HG02852 (cell line): ENCODE measurements at regions not wholly inside any gene's neighbourhood (a gene's known extent, or its start where the extent isn't known, plus 50 kb on each side); places are given as distances from the start of the nearest gene placed in this dataset.
"Not testable (repeated sequence)": the region's sequence is repeated elsewhere in the genome, so short reads cannot be mapped to it uniquely, and the experiment has no call there.

ENCODE experiments used
- ATAC-seq: cut with Tn5 transposase; IDR thresholded peaks from one replicate; pipeline ENCODE4 v1.9.1; 2021; ENCODE audit warnings: mild to moderate bottlenecking, moderate library complexity; ENCODE audit not compliant: unreplicated experiment

- no peak for ATAC-seq
Observed at GRCh38 chr7:85381212-85381611, 194.4 kb upstream of the SEMA3D start.

GRCh38 chr7:85376589-85376988 is 189.7 kb upstream of the SEMA3D start:
- no peak for ATAC-seq

GRCh38 chr7:85356916-85357315 is 170.1 kb upstream of the SEMA3D start:
- ATAC-seq, result no peak

- peak; percentile 73 for ATAC-seq
Observed at GRCh38 chr7:85343484-85343883, 156.6 kb upstream of the SEMA3D start.

- ATAC-seq, result no peak
Observed at GRCh38 chr7:85342781-85343180, 155.9 kb upstream of the SEMA3D start.

DNA sequence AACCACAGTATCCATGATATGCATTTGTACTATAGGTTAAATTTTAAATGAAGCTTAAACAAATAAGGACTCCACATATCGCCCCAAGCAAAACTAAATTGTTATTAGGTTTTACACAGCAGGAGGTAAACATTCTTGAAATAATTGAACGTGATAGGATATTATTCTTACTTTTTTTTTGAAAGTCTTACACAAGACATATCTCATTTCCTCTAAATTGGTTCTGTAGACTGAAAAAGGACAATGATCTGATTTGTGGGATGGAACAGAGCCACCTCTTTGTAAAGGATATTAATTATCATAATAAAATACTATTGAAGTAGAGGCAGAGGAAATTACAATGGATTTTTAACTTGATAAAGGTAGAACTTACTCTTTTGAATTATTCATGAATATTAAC is 155.1 kb upstream of the SEMA3D start:
- ATAC-seq, result no peak

- no peak for ATAC-seq
Observed at GRCh38 chr7:85341121-85341520, 154.3 kb upstream of the SEMA3D start.

DNA sequence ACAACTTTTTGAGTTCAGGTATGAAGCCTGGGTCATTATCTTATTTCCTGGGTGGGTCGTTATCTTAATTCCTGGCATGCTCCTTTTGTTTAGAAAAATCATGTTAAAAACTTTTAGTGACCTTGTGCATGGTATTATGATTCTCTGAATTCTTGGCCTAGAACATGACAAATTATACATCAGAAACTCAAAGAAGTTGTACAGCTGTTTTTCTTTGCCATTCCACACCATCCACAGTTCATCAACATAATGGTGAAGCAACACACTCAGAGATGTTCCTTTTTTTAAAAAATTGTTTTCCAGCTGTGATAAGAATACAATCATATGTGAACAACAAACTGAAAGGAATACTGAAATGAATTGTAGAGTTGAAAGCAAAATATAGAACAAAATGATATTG is 149.2 kb upstream of the SEMA3D start:
- ATAC-seq, result no peak

DNA sequence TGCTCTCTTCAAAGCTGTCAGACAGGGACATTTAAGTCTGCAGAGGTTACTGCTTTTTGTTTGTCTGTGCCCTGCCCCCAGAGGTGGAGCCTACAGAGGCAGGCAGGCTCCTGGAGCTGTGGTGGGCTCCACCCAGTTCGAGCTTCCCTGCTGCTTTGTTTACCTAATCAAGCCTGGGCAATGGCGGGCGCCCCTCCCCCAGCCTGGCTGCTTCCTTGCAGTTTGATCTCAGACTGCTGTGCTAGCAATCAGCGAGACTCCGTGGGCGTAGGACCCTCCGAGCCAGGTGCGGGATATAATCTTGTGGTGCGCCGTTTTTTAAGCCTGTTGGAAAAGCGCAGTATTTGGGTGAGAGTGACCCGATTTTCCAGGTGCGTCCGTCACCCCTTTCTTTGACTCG is 148.3 kb upstream of the SEMA3D start:
- not testable (repeated sequence) for ATAC-seq

GRCh38 chr7:85328456-85328998 is 141.7 kb upstream of the SEMA3D start:
- no peak for ATAC-seq

DNA sequence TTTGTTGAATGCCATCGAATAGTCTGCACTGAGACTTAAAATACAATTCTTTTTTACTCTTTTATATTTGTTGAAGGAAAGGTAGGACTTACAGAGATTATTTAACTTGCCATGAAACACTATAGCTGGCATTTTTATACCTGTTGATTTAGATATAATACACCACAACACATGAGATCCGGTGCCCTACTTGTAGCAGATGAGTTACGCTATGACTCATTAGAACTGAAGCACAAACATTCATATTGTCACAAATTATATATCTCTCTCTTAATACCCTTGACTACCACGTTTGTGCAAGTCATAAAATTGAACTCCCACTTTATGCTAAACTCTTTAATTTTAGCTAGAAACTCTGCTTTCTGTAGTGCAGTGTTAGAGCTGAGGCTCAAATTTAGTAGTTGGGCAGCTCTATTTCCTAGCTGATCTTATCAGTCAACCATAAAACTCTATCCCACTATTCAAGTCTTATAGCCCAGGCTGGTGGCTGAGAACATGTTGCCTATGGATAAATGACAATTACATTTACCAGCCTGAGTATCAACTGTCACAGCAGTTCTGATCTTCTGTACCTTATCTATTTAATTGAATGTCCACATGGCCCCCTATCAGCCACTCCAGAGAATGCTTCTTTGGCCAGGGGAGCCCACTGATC is 137.4 kb upstream of the SEMA3D start:
- ATAC-seq, result no peak

DNA sequence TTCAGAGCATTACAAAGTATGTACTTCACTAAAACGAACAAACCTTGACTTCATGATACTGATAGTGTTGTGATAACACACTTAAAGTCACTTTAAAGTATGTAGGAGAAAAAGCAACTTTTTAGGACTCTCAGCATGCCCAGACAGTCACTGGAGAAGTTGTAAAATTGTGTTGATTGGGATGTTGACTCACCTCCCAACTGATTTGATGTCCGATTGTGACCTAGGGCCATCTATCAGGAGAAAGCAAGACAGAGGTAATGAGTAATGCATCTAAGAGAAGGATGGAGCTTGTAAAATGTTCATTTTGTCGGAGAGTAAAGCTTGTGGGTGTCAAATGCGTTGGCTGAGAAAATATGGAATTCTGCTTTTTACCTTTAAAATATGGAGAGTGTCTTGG is 135.4 kb upstream of the SEMA3D start:
- no peak for ATAC-seq

- ATAC-seq, result no peak
Observed at GRCh38 chr7:85320699-85321476, 134.0 kb upstream of the SEMA3D start.

DNA sequence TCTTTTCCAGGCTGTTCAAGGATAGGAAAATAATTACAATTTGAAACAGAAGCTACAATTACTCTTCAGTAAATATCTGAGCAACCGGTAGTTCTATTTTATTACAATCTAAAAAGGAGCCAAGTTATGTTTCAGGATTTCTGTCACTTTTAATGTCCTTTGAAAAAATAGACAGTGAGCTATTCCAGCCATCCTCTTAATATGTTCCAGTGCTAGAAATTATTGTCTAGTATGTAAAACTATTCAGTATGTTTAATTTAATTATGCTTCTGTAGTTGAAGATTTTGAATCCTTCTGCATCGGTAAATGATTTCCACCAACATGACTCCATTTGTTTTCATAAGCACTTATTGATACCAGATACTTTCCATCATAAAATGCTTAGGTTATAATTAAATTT is 129.6 kb upstream of the SEMA3D start:
- ATAC-seq, result no peak

GRCh38 chr7:85310301-85310700 is 123.4 kb upstream of the SEMA3D start:
- ATAC-seq, result no peak

DNA sequence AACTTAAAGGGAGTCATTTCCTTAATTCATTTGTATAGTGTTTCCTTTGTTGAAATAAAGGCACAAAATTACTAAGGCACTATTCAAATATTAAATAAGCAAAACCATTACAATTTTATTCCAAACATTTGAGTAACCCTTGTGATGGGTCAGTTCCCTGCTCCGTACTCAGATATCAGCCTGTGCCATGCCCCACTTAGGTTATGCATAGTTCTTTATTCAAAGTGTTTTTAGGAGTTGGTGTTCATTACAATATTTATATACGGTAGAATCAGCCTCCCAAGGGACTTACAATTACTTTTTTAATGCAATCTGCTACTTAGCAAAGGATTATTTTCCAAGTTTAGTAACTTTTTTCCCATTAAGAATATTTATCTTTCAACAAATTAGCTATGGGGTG is 119.3 kb upstream of the SEMA3D start:
- ATAC-seq, result no peak

- ATAC-seq, result no peak
Observed at GRCh38 chr7:85294176-85294575, 107.3 kb upstream of the SEMA3D start.

GRCh38 chr7:85292908-85293576 is 106.2 kb upstream of the SEMA3D start:
- no peak for ATAC-seq

- peak; percentile 50 for ATAC-seq
Observed at GRCh38 chr7:85290269-85290668, 103.4 kb upstream of the SEMA3D start.

GRCh38 chr7:85289279-85289678 is 102.4 kb upstream of the SEMA3D start:
- peak; percentile 50 for ATAC-seq

GRCh38 chr7:85287106-85287825 is 100.4 kb upstream of the SEMA3D start:
- no peak for ATAC-seq
